DMS53 (cell line): ENCODE measurements at regions not wholly inside any gene's neighbourhood (a gene's known extent, or its start where the extent isn't known, plus 50 kb on each side); places are given as distances from the start of the nearest gene placed in this dataset.
A peak's percentile ranks its signal among the peaks of the same experiment; 100 is the strongest.

Experiments
- DNase-seq: peaks from one replicate; lab custom pipeline; 2025; lab: John Stamatoyannopoulos, UW

DNA sequence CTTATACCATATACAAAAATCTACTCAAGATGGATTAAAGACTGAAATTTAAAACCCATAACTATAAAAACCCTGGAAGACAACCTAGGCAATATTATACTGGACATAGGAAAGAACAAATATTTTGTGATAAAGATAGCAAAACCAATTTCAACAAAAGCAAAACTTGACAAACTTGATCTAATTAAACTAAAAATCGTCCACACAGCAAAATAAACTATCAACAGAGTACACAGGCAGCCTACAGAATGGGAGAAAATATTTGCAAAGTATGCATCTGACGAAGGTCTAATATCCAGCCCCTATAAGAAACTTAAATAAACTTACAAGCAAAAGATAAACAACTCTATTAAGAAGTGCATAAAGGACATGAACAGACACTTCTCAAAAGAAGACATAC, 240.1 kb downstream of the HGF start:
- DNase-seq = no peak

DNA sequence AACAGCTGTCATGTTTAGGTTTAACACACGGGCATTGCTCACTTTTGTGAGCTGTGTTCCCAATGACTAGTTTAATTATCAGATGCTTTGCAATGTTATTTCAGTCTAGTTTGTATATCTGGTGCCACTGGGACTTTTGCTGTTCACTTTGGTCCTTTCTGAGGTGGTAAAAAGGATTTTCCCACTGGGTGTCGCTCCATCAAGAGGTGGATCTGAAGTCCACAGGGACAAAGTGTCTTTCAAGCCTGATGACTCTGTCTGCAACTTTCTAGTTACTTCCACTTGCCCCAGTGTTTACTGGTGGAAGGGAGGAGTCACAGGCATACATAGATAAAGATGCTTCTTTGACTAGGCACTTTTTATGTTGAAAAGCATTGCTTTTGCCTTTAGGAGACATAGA, 242.2 kb downstream of the HGF start:
- peak; percentile 9 for DNase-seq

GRCh38 chr7:81526971-81527370, 242.9 kb downstream of the HGF start:
- no peak for DNase-seq

- DNase-seq = no peak
Measured at GRCh38 chr7:81525841-81526240, 244.0 kb downstream of the HGF start.

- no peak for DNase-seq
Measured at GRCh38 chr7:81519886-81520285, 250.0 kb downstream of the HGF start.

GRCh38 chr7:81516898-81517297, 252.9 kb downstream of the HGF start:
- no peak for DNase-seq

DNA sequence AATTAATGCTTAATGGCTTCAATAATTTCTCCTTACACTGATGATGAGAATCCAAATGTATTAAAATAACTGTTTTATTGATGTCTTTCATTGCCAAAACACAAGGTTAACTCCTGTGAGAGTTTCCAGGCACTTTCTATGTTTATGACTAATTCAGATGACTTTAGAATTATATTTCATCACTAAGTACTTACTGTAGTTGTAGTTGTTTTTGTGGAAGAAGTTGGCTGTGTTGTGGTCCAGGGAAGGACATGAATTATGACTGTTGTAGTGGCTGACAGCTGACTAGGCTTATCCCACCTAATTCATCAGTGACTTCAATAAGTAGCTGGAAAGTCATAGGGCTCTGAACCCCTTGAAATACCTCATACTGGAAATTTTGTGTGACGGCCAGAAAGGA, 254.8 kb downstream of the HGF start:
- no peak for DNase-seq

DNA sequence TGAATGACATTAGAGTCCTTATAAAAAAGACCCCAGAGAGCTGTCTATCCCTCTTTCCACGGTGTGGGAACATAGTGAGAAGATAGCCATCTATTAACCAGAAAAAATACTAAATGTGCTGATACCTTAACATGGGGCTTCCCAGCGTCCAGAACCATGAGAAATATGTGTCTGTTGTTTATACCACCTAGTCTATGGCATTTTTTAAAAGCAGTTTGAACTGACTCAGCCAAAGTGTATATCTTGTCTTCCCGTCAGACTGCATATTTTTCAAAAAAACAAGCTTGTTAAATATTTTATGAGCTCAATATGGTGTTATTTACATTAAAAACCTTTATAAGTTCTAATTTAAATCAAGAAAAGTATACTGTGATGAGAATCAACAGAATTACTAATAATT, 255.3 kb downstream of the HGF start:
- DNase-seq = no peak

DNA sequence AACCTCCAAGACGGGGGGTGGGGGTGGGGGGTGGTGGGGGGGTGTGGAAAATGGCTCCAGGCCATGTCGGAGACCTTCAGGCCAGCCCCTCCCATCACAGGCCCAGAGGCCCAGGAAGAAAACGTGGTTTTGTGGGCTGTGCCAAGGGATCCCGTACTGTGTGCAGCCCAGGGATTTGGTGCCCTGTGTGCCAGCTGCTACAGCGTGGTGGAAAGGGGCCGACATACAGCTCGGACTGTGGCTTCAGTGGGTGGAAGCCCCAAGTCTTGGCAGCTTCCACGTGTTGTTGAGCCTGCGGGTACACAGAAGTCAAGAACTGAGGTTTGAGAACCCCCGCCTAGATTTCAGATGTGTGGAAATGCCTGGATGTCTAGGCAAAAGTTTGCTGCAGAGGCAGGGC, 259.7 kb downstream of the HGF start:
- no peak for DNase-seq

- no peak for DNase-seq
Measured at GRCh38 chr7:81507221-81507620, 262.6 kb downstream of the HGF start.

DNA sequence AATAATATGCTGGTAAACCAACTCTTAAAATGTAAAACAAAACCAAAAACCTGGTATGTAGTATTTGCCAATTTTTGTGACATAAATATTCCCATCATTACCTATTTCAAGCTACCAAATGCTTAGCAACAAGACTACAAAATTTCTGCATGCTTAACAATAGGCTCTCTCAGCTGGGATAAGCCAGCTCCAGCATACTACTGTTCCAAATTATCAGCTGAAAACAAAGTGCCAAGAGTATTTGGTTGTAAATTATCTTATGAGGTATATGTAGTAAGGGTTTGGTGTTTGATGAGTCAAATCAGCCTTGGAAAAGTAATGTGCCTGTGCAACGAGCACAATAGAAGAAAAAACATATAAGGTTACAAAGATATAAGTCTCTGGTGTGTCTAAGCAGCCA, 263.2 kb downstream of the HGF start:
- DNase-seq = no peak

GRCh38 chr7:81503771-81504170, 266.1 kb downstream of the HGF start:
- no peak for DNase-seq

GRCh38 chr7:81503336-81503735, 266.5 kb downstream of the HGF start:
- no peak for DNase-seq

DNA sequence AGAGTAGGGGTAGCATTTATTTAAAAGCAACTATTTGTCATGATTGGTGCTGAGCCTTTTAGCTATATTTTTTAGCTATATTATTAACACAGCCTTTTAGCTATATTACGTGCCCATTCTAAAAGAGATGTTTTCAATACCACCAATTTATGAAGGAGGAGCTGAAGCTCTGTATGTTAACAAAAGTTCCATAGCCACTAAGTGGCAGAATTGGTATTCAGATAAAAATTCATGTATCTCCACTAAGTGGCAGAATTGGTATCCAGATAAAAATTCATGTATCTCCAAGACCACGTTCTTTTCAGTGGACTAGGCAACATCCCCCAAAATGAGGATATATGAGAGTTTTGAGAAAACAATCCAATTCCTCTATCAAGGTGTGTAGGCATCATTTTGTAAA, 268.6 kb downstream of the HGF start:
- DNase-seq = peak; percentile 66

- no peak for DNase-seq
Measured at GRCh38 chr7:81500631-81501030, 269.2 kb downstream of the HGF start.

GRCh38 chr7:81499262-81500116, 270.4 kb downstream of the HGF start:
- DNase-seq = peak; percentile 88

DNA sequence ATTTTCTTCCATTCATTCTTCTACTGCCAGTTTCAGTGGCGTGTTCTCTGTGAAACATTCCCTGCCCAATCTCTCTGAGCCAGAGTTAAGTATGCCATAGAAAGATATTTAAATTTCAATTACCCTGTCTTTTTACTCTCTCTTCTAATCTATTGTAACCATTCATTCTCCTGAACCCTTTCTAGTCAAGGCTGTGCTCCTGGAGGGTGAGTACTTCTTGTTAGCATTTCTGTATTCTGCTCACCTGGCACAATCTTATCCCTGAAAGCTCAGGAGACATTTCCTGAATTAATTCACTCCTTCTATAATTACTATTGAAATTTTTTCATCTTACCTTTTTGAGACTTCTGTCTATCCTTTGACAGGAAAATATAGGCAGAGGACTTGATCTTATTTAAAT, 271.7 kb downstream of the HGF start:
- no peak for DNase-seq

- DNase-seq = peak; percentile 75
Measured at GRCh38 chr7:81492910-81493309, 276.9 kb downstream of the HGF start.

DNA sequence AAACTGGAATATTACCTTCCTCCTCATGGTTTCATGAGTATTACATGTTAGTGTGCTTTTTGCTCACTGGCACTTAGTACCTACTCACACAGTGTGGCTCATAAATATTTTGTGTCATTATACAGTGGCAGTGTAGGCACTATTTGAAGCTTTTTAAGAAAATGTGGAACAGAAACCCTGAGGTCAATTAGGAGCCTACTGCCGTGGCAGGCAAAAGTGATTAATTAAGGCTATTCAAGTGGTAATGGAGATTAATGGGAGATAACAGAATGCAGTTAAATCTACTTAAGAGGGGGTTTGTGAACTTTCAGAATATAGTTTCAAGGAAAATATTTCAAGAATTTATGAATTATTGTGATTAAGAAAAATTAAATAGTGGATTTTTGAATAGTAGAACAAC, 277.6 kb downstream of the HGF start:
- DNase-seq = no peak

DNA sequence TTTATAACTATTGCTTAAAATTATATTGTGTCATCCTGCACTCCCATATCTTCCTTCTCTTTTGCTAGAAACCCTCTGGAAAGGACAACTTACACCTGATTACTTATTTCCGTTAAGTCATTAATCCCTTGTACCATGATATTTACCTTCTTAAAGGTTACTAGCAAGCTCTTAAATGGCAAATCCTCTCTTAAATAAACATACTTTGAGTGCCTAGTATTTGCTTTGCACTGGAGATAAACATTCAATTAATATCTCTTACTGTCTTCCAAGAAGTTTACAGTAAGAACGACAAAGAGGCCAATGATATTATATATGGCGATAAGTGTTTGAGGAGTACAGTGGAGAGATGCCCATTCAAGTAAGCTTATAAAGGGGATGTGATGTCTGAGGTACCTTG, 278.3 kb downstream of the HGF start:
- peak; percentile 36 for DNase-seq

- DNase-seq = peak; percentile 16
Measured at GRCh38 chr7:81488210-81488609, 281.6 kb downstream of the HGF start.

DNA sequence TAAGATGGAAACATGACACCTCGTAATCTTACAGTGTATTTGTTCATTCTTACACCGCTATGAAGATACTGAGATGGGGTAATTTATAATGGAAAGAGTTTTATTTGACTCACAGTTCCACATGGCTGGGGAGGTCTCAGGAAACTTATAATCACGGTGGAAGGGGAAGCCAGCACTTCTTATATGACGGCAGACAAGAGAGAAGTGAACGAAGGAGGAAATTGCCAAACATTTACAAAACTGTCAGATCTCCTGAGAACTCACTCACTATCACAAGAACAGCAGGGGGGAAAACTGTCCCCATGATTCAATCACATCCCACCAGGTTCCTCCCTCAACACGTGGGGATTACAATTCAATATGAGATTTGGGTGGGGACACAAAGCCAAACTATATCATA, 282.3 kb downstream of the HGF start:
- no peak for DNase-seq

DNA sequence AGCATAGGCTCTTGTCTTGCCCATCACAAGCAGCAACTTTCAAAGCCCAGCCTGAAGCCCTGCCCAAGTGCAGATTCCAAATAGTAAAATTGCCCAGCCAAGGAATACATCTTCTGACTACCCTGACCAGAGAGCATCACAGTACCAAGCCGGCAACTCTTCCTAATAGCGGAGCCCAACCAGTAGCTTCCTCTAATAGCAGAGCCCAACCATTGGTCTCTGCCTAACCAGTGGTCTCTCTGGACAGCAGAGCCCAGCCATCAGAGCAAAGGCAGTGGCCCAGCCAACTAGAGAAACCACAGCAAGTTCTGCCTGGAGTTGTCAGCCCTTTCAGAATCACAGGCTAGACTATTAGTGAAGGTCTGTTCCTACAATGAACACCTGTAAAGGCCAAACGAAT, 285.6 kb downstream of the HGF start:
- peak; percentile 74 for DNase-seq

DNA sequence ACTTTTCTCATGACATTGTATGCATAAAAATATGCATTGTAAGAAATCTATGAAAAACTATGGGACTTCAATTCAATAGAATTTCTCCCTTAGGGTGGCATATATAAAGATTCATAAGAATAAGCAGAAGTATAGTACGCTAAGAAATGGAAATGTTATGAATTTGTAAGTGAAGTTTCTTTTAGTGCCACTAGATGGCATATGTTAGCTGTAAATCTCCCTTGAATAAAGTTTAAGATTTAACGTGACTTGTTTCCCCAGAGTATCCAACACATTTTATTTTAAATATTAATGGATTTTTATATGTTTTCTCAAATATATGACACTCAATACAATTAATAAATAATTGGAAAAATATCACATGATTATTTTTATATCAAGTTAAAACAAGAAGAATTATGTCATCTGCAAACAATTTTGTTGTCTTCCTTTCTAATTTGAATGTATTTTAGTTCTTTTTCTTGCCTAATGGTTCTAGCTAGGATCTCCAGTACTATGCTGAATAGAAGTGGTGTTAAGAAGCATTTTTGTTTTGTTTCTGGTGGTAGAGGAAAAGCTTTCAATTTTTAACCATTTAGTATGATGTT, 287.2 kb downstream of the HGF start:
- peak; percentile 58 for DNase-seq
